Neural cell (in vitro differentiated cells): ENCODE measurements at regions not wholly inside any gene's neighbourhood (a gene's known extent, or its start where the extent isn't known, plus 50 kb on each side); places are given as distances from the start of the nearest gene placed in this dataset.

Experiments used
- H2AFZ ChIP-seq: fragments of 200-600, 300-800 bp; sonication (generic), shearing (Covaris generic); 2 replicates; pipeline ENCODE4 v1.6.0; 2014; ENCODE audit warnings: low read depth, mild to moderate bottlenecking, antibody characterized with exemption, low read length, moderate library complexity
- H3F3A ChIP-seq: fragments of 200-600 bp; shearing (Covaris generic); 2 replicates; pipeline ENCODE4 v1.6.1; 2016; ENCODE audit warnings: mild to moderate bottlenecking, moderate library complexity, mixed read lengths, antibody characterized with exemption, low read length; ENCODE audit not compliant: insufficient read depth, poor library complexity, severe bottlenecking
- H3K27ac ChIP-seq: fragments of 200-600, 300-800 bp; sonication (generic), shearing (Covaris generic); 2 replicates; pipeline ENCODE4 v1.5.1; 2014; ENCODE audit warnings: mild to moderate bottlenecking, low read length, moderate library complexity
- H3K27me3 ChIP-seq: fragments of 300-800, 200-600 bp; sonication (generic), shearing (Covaris generic); 2 replicates; pipeline ENCODE4 v1.6.0; 2014; ENCODE audit warnings: mild to moderate bottlenecking, low read depth, low read length, moderate library complexity; ENCODE audit not compliant: insufficient read depth
- H3K36me3 ChIP-seq: fragments of 300-800, 200-600 bp; sonication (generic), shearing (Covaris generic); 2 replicates; pipeline ENCODE4 v1.5.1; 2014; ENCODE audit warnings: mild to moderate bottlenecking, antibody characterized with exemption, low read length, moderate library complexity; ENCODE audit not compliant: insufficient read depth
- H3K4me2 ChIP-seq: fragments of 300-800, 200-600 bp; sonication (generic), shearing (Covaris generic); 2 replicates; pipeline ENCODE4 v1.6.0; 2014; ENCODE audit warnings: mild to moderate bottlenecking, low read length
- H3K4me3 ChIP-seq: fragments of 300-800, 200-600 bp; sonication (generic), shearing (Covaris generic); 2 replicates; pipeline ENCODE4 v1.5.1; 2014; ENCODE audit warnings: mild to moderate bottlenecking, low read length, moderate library complexity
- H3K79me2 ChIP-seq: fragments of 200-600 bp; shearing (Covaris generic); replicated peaks from 2 replicates; pipeline ENCODE4 v1.6.0; 2014; ENCODE audit warnings: mild to moderate bottlenecking, low read length, moderate library complexity; ENCODE audit not compliant: insufficient read depth
- H3K9ac ChIP-seq: fragments of 300-800, 200-600 bp; sonication (generic), shearing (Covaris generic); 2 replicates; pipeline ENCODE4 v1.6.1; 2016; ENCODE audit warnings: mild to moderate bottlenecking, low read length, mixed read lengths
- H3K9me2 ChIP-seq: fragments of 200-600 bp; shearing (Covaris generic); 2 replicates; pipeline ENCODE4 v1.6.1; 2016; ENCODE audit warnings: mild to moderate bottlenecking, low read length, mixed read lengths; ENCODE audit not compliant: insufficient read depth
- H3K9me3 ChIP-seq: fragments of 200-600, 300-800 bp; sonication (generic), shearing (Covaris generic); 2 replicates; pipeline ENCODE4 v1.6.1; 2016; ENCODE audit warnings: mild to moderate bottlenecking, mixed run types, low read length, moderate library complexity, mixed read lengths
- H4K20me1 ChIP-seq: fragments of 200-600 bp; shearing (Covaris generic); 2 replicates; pipeline ENCODE4 v1.6.1; 2016; ENCODE audit warnings: mild to moderate bottlenecking, mixed run types; ENCODE audit not compliant: insufficient read depth
- CTCF ChIP-seq: fragments of 450-650 bp; IDR thresholded peaks from 2 replicates; pipeline ENCODE4 v1.5.1; 2014; ENCODE audit warnings: antibody characterized with exemption, mild to moderate bottlenecking, moderate library complexity; ENCODE audit not compliant: poor library complexity, severe bottlenecking
- EP300 ChIP-seq: fragments of 450-650 bp; conservative IDR thresholded peaks from 2 replicates; pipeline ENCODE4 v1.6.1; 2014; ENCODE audit warnings: antibody characterized with exemption, mild to moderate bottlenecking, moderate library complexity; ENCODE audit not compliant: poor library complexity, severe bottlenecking
- EZH2 ChIP-seq: fragments of 200-600, 300-800 bp; shearing (Covaris generic), sonication (generic); IDR thresholded peaks from 2 replicates; pipeline ENCODE4 v1.6.1; 2014; ENCODE audit warnings: antibody characterized with exemption, low read length, borderline replicate concordance, mild to moderate bottlenecking; ENCODE audit not compliant: insufficient read depth, poor library complexity, severe bottlenecking
- MXI1 ChIP-seq: fragments of 450-650 bp; conservative IDR thresholded peaks from 2 replicates; pipeline ENCODE4 v1.6.1; 2014; ENCODE audit warnings: antibody characterized with exemption, mild to moderate bottlenecking; ENCODE audit not compliant: poor library complexity, severe bottlenecking
- POLR2AphosphoS5 ChIP-seq: IDR thresholded peaks from 2 replicates; pipeline ENCODE4 v1.6.1; 2012
- RAD21 ChIP-seq: fragments of 450-650 bp; conservative IDR thresholded peaks from 2 replicates; pipeline ENCODE4 v1.6.1; 2014; ENCODE audit warnings: antibody characterized with exemption, mild to moderate bottlenecking, moderate library complexity
- REST ChIP-seq: IDR thresholded peaks from 2 replicates; pipeline ENCODE4 v1.6.1; 2012; ENCODE audit warnings: borderline replicate concordance
- SMC3 ChIP-seq: fragments of 450-650 bp; conservative IDR thresholded peaks from 2 replicates; pipeline ENCODE4 v1.6.1; 2014; ENCODE audit warnings: antibody characterized with exemption, mild to moderate bottlenecking, moderate library complexity; ENCODE audit not compliant: poor library complexity
- TAF1 ChIP-seq: IDR thresholded peaks from 2 replicates; pipeline ENCODE4 v1.6.1; 2012; ENCODE audit warnings: low read depth

- H3F3A ChIP-seq = no peaks in the 10 kb centered on the region
- no peak overlapping the region for H3K4me2 ChIP-seq
- no peak overlapping the region for H2AFZ ChIP-seq
Observed at GRCh38 chr10:78923647-78924318, 145.0 kb upstream of the ZMIZ1 start.

More at GRCh38 chr10:78923647-78924318, 145.0 kb upstream of the ZMIZ1 start:
- H3K27ac ChIP-seq = no peak overlapping the region
- TF ChIP-seq EZH2 (no peak), CTCF (no peak), REST (no peak), RAD21 (no peak), SMC3 (no peak), POLR2AphosphoS5 (no peak), EP300 (no peak), MXI1 (no peak), TAF1 (no peak)
- no peaks in the 10 kb centered on the region for H3K9me2 ChIP-seq
- H3K27me3 ChIP-seq = no peaks in the 10 kb centered on the region
- no peak overlapping the region for H3K4me3 ChIP-seq
- H3K9me3 ChIP-seq = no peaks in the 10 kb centered on the region
- no peaks in the 10 kb centered on the region for H3K79me2 ChIP-seq
- no peaks in the 10 kb centered on the region for H4K20me1 ChIP-seq
- no peak overlapping the region for H3K9ac ChIP-seq
- no peaks in the 10 kb centered on the region for H3K36me3 ChIP-seq
